Keratinocyte (primary cell): ENCODE measurements at regions not wholly inside any gene's neighbourhood (a gene's known extent, or its start where the extent isn't known, plus 50 kb on each side); places are given as distances from the start of the nearest gene placed in this dataset.

Experiments used
- CTCF ChIP-seq, 3 experiments: IDR thresholded peaks in 1 of 3; conservative IDR thresholded peaks in 1 of 3; optimal IDR thresholded peaks in 1 of 3; 2 replicates in 2 of 3; 3 replicates in 1 of 3; pipeline versions ENCODE3 to v1.5.1; 2011; ENCODE audit warnings: low read length in 3 of 3, mild to moderate bottlenecking in 3 of 3, moderate library complexity in 2 of 3, control low read depth in 1 of 3, inconsistent platforms in 1 of 3; ENCODE audit not compliant: insufficient read depth in 2 of 3; ENCODE audit errors: extremely low read depth in 1 of 3
- EZH2 ChIP-seq: IDR thresholded peaks from one replicate; pipeline ENCODE4 v1.6.1; 2012; ENCODE audit warnings: inconsistent platforms, mild to moderate bottlenecking, low read length, moderate library complexity

GRCh38 chr14:89707086-89707485 lies 247.4 kb downstream of the EFCAB11 start:
- TF ChIP-seq EZH2 (no peak), CTCF (optimal IDR thresholded peaks at IDR 0.05 in 1 of 3, IDR thresholded peaks at IDR 0.05 in 1 of 3, conservative IDR thresholded peaks at IDR 0.05 in 1 of 3; ENCODE audit: extremely low read depth in 1 of 3, insufficient read depth in 2 of 3, low read length in 3 of 3) (no peak)
